MCF 10A (cell line): ENCODE measurements at regions not wholly inside any gene's neighbourhood (a gene's known extent, or its start where the extent isn't known, plus 50 kb on each side); places are given as distances from the start of the nearest gene placed in this dataset.

ENCODE experiments used
- BruUV-seq: library from RNA; stranded (reverse); fragments of 400-500 nt; replicated peaks from 2 replicates; lab custom pipeline; 2021; lab: Mats Ljungman, UMichigan
- CTCF ChIA-PET: fragments of 300-600 bp; sonication (Branson Sonifier 250); formaldehyde crosslinking; extraction: SDS; loops from one replicate; lab custom pipeline; 2021; ENCODE audit warnings: antibody characterized with exemption, inconsistent platforms; lab: Yijun Ruan, JAX
- POLR2A ChIA-PET: fragments of 300-600, 350-650 bp; sonication (Branson Sonifier 250); formaldehyde crosslinking; extraction: SDS; loops from one replicate; lab custom pipeline; 2020; ENCODE audit warnings: antibody characterized with exemption, inconsistent platforms; lab: Yijun Ruan, JAX
- DNase-seq: peaks from one replicate; pipeline ENCODE4 v3.0.0-alpha.2; 2018; ENCODE audit not compliant: unreplicated experiment
- H3K27ac Mint-ChIP-seq: one replicate; pipeline ENCODE4 v1.8.0; 2022; ENCODE audit warnings: mild to moderate bottlenecking, low read depth, mixed read lengths; ENCODE audit not compliant: unreplicated experiment
- H3K27me3 Mint-ChIP-seq: one replicate; pipeline ENCODE4 v1.8.0; 2022; ENCODE audit warnings: mixed read lengths; ENCODE audit not compliant: insufficient read depth, unreplicated experiment
- H3K36me3 Mint-ChIP-seq: one replicate; pipeline ENCODE4 v1.8.0; 2022; ENCODE audit warnings: mild to moderate bottlenecking, moderate library complexity, mixed read lengths; ENCODE audit not compliant: insufficient read depth, unreplicated experiment
- H3K4me1 Mint-ChIP-seq: one replicate; pipeline ENCODE4 v1.8.0; 2022; ENCODE audit warnings: mixed read lengths; ENCODE audit not compliant: insufficient read depth, unreplicated experiment
- H3K4me3 Mint-ChIP-seq: one replicate; pipeline ENCODE4 v1.8.0; 2022; ENCODE audit warnings: mild to moderate bottlenecking, moderate library complexity, mixed read lengths; ENCODE audit not compliant: unreplicated experiment
- H3K9me3 Mint-ChIP-seq: one replicate; pipeline ENCODE4 v1.8.0; 2022; ENCODE audit warnings: mixed read lengths; ENCODE audit not compliant: unreplicated experiment
- CTCF ChIP-seq: fragments of 200-600 bp; IDR thresholded peaks from one replicate; pipeline ENCODE4 v1.8.0; 2022; ENCODE audit warnings: antibody characterized with exemption, mild to moderate bottlenecking; ENCODE audit not compliant: unreplicated experiment
- intact Hi-C: fragments of 100-400 bp; cut with micrococcal nuclease; formaldehyde crosslinking; loops from 2 replicates; pipeline ENCODE4 v1.14.1; 2022

- CTCF ChIA-PET = interaction anchor here (0.7 kb wide), 1 partner anchor 109 kb away, joined by 4 read pairs; no protein-coding TSS in a partner anchor
Measured at GRCh38 chr10:94211169-94211510, 151.6 kb downstream of the NOC3L start.

DNA sequence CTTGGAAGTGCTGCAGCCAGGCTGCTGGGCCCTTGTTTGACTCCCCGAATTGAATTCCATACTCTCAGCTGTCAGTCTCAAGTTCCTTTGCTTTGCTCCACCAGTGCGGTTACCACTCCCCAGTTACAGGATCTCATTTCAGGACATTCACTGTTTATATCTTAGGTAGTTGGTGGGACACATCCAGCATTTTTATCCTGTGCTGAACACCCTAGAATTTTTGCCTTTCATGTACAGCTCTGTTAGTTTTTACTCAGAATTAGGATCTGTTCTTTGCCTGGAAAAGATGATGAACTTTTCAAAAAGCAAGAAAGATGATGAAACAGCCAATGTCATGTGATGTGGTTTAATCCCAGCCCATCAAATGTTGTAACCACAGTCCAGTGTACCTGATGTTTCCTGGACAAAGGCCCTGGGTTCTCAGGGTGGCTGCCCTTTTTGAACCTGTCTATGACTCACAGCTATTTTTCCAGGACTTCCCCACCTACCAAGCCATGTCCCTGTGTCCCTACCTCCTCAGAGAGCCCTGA, 149.7 kb downstream of the NOC3L start:
- peak; percentile 71 for DNase-seq
- no TSS peak for BruUV-seq
- Mint-ChIP-seq H3K27ac (peak overlapping the region; percentile 14), H3K27me3 (no peaks in the 10 kb centered on the region), H3K4me3 (no peak overlapping the region), H3K9me3 (no peaks in the 10 kb centered on the region), H3K4me1 (peaks cover 11% of the 10 kb centered on the region), H3K36me3 (peaks cover 4% of the 10 kb centered on the region)
- intact Hi-C loops = no loop called here
- POLR2A ChIA-PET = interaction anchor here (0.8 kb wide), 1 partner anchor 10 kb away, joined by 3 read pairs; no protein-coding TSS in a partner anchor
- TF ChIP-seq CTCF = no peak
- CTCF ChIA-PET = interaction anchor here (0.6 kb wide), 1 partner anchor 394 kb away, joined by 3 read pairs; no protein-coding TSS in a partner anchor

More at GRCh38 chr10:94211169-94211510, 151.6 kb downstream of the NOC3L start:
- Mint-ChIP-seq H3K36me3 (peaks cover 4% of the 10 kb centered on the region), H3K9me3 (no peaks in the 10 kb centered on the region), H3K4me3 (no peak overlapping the region), H3K4me1 (peaks cover 14% of the 10 kb centered on the region), H3K27me3 (no peaks in the 10 kb centered on the region), H3K27ac (peak overlapping the region; percentile 36)
- POLR2A ChIA-PET = interaction anchor here (1.1 kb wide), 1 partner anchor 54 kb away, joined by 3 read pairs; no protein-coding TSS in a partner anchor
- DNase-seq = no peak
- intact Hi-C loops = no loop called here
- no peak for TF ChIP-seq CTCF
- no TSS peak for BruUV-seq

DNA sequence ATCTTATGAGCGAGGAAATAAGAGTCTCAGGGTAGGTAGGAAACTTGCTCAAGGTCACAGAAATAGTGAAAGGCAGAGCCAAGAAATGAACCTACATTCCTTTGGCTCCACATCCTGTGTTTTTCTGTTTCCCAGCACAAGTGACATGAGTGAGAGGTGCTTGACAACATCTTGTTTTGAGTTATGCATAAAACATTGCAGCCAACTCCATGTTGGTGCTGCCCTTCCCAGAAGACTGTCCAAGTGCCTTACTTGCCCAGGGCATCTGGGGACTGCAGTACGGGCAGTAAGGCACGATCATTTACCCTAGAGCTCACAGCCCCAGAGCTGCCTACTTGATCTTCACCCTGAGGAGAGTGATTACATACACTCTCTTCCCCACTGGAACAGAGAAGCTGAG, 148.8 kb downstream of the NOC3L start:
- ChIA-PET POLR2A (no interaction called here), CTCF (interaction anchor here (0.7 kb wide), 1 partner anchor 44 kb away, joined by 3 read pairs; no protein-coding TSS in a partner anchor)
- no TSS peak for BruUV-seq
- Mint-ChIP-seq H3K36me3 (peaks cover 4% of the 10 kb centered on the region), H3K4me1 (peaks cover 11% of the 10 kb centered on the region), H3K4me3 (no peak overlapping the region), H3K9me3 (no peaks in the 10 kb centered on the region), H3K27ac (no peak overlapping the region), H3K27me3 (no peaks in the 10 kb centered on the region)
- no peak for TF ChIP-seq CTCF
- DNase-seq = no peak
- intact Hi-C loops = no loop called here

DNA sequence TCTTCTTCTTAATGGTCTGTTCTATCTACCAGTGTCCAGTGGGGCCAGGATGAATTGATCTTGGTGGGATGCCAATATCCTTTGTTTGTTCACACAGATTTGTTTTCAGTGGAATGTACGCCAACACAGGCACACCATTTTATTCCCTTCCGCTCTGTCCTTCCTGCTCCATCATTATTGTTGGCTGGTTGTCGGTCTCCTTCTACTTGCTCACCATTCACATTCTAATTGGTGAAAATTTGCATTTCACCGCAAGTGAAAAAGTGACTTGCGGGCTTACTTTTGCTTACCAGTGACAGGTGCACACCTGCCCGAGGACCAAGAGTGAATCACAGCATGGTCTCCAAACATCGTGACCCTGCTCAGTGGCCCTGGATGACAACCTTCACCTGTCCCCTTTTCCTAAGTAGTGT, 148.3 kb downstream of the NOC3L start:
- BruUV-seq = no TSS peak
- intact Hi-C loops = no loop called here
- POLR2A ChIA-PET = no interaction called here
- no peaks in the 10 kb centered on the region for H3K27me3 Mint-ChIP-seq
- no peak overlapping the region for H3K27ac Mint-ChIP-seq
- no peak for TF ChIP-seq CTCF
- DNase-seq = no peak
- H3K9me3 Mint-ChIP-seq = no peaks in the 10 kb centered on the region
- peaks cover 11% of the 10 kb centered on the region for H3K4me1 Mint-ChIP-seq
- peaks cover 4% of the 10 kb centered on the region for H3K36me3 Mint-ChIP-seq
- CTCF ChIA-PET = interaction anchor here (0.7 kb wide), 1 partner anchor 43 kb away, joined by 3 read pairs; no protein-coding TSS in a partner anchor
- H3K4me3 Mint-ChIP-seq = no peak overlapping the region
